ENCODE measurements at regions not wholly inside any gene's neighbourhood (a gene's known extent, or its start where the extent isn't known, plus 50 kb on each side); places are given as distances from the start of the nearest gene placed in this dataset.

GRCh38 chr4:22895482-22895881 is 202.7 kb downstream of the GBA3 start:
- TF ChIP-seq MXI1 (conservative IDR thresholded peaks at IDR 0.05; ENCODE audit: poor library complexity, severe bottlenecking), result no peak
- no peak for TF ChIP-seq EZH2 (IDR thresholded peaks at IDR 0.05; ENCODE audit: borderline replicate concordance, insufficient read depth, low read length, poor library complexity, severe bottlenecking)
- no peak for TF ChIP-seq RAD21 (conservative IDR thresholded peaks at IDR 0.05)
- no peak for TF ChIP-seq SMC3 (conservative IDR thresholded peaks at IDR 0.05; ENCODE audit: poor library complexity)
- no peak for TF ChIP-seq REST (IDR thresholded peaks at IDR 0.05; ENCODE audit: borderline replicate concordance)
- TF ChIP-seq CTCF (IDR thresholded peaks at IDR 0.05; ENCODE audit: poor library complexity, severe bottlenecking), result no peak
- no peak for TF ChIP-seq TAF1 (IDR thresholded peaks at IDR 0.05; ENCODE audit: low read depth)
- no peak for TF ChIP-seq POLR2AphosphoS5 (IDR thresholded peaks at IDR 0.05)
- no peak for TF ChIP-seq EP300 (conservative IDR thresholded peaks at IDR 0.05; ENCODE audit: poor library complexity, severe bottlenecking)
- H3K4me2 ChIP-seq (ENCODE audit: low read length), result no peak overlapping the region
- H3F3A ChIP-seq (ENCODE audit: insufficient read depth, low read length, poor library complexity, severe bottlenecking), result no peaks in the 10 kb centered on the region

GRCh38 chr4:22884157-22884556 is 191.4 kb downstream of the GBA3 start:
- Histone ChIP-seq H3K9me2 (ENCODE audit: insufficient read depth, low read length) (no peaks in the 10 kb centered on the region), H3F3A (ENCODE audit: insufficient read depth, low read length, poor library complexity, severe bottlenecking) (no peaks in the 10 kb centered on the region), H2AFZ (ENCODE audit: low read depth, low read length) (no peak overlapping the region), H3K9me3 (ENCODE audit: low read length) (no peaks in the 10 kb centered on the region), H3K27me3 (ENCODE audit: insufficient read depth, low read depth, low read length) (no peaks in the 10 kb centered on the region), H3K9ac (ENCODE audit: low read length) (no peak overlapping the region), H3K36me3 (ENCODE audit: insufficient read depth, low read length) (no peaks in the 10 kb centered on the region), H3K27ac (ENCODE audit: low read length) (no peak overlapping the region), H3K4me3 (ENCODE audit: low read length) (no peak overlapping the region), H3K79me2 (replicated peaks; ENCODE audit: insufficient read depth, low read length) (no peaks in the 10 kb centered on the region), H4K20me1 (ENCODE audit: insufficient read depth) (no peaks in the 10 kb centered on the region), H3K4me2 (ENCODE audit: low read length) (no peak overlapping the region)
- TF ChIP-seq SMC3 (conservative IDR thresholded peaks at IDR 0.05; ENCODE audit: poor library complexity), result no peak
- TF ChIP-seq MXI1 (conservative IDR thresholded peaks at IDR 0.05; ENCODE audit: poor library complexity, severe bottlenecking), result no peak
- TF ChIP-seq TAF1 (IDR thresholded peaks at IDR 0.05; ENCODE audit: low read depth), result no peak
- no peak for TF ChIP-seq CTCF (IDR thresholded peaks at IDR 0.05; ENCODE audit: poor library complexity, severe bottlenecking)
- no peak for TF ChIP-seq EP300 (conservative IDR thresholded peaks at IDR 0.05; ENCODE audit: poor library complexity, severe bottlenecking)
- TF ChIP-seq POLR2AphosphoS5 (IDR thresholded peaks at IDR 0.05), result no peak
- no peak for TF ChIP-seq RAD21 (conservative IDR thresholded peaks at IDR 0.05)

More at GRCh38 chr4:22895482-22895881, 202.7 kb downstream of the GBA3 start:
- no peak overlapping the region for H3K4me3 ChIP-seq (ENCODE audit: low read length)
- H4K20me1 ChIP-seq (ENCODE audit: insufficient read depth), result no peaks in the 10 kb centered on the region
- no peak overlapping the region for H3K9ac ChIP-seq (ENCODE audit: low read length)
- no peaks in the 10 kb centered on the region for H3K27me3 ChIP-seq (ENCODE audit: insufficient read depth, low read depth, low read length)
- H3K79me2 ChIP-seq (replicated peaks; ENCODE audit: insufficient read depth, low read length), result no peaks in the 10 kb centered on the region
- no peak overlapping the region for H2AFZ ChIP-seq (ENCODE audit: low read depth, low read length)
- H3K27ac ChIP-seq (ENCODE audit: low read length), result no peak overlapping the region
- H3K9me2 ChIP-seq (ENCODE audit: insufficient read depth, low read length), result no peaks in the 10 kb centered on the region
- no peaks in the 10 kb centered on the region for H3K36me3 ChIP-seq (ENCODE audit: insufficient read depth, low read length)
- H3K9me3 ChIP-seq (ENCODE audit: low read length), result no peaks in the 10 kb centered on the region

Measured in neural cell (in vitro differentiated cells).